ENCODE measurements at regions not wholly inside any gene's neighbourhood (a gene's known extent, or its start where the extent isn't known, plus 50 kb on each side); places are given as distances from the start of the nearest gene placed in this dataset.
"Not testable (repeated sequence)": the region's sequence is repeated elsewhere in the genome, so short reads cannot be mapped to it uniquely, and the experiment has no call there.

- Histone ChIP-seq H3K9me3 (ENCODE audit: control insufficient read depth, insufficient read depth, low read depth, low read length) (no peaks in the 10 kb centered on the region), H2AFZ (ENCODE audit: low read length) (no peak overlapping the region), H3K79me2 (ENCODE audit: control insufficient read depth, insufficient read depth, low read length) (no peaks in the 10 kb centered on the region), H3K4me3 (replicated peaks in 1 of 4; ENCODE audit: control extremely low read depth in 1 of 4, insufficient read depth in 1 of 4, low read depth in 3 of 4, low read length in 4 of 4) (no peak overlapping the region), H3K9ac (ENCODE audit: insufficient read depth, low read length) (no peak overlapping the region), H4K20me1 (ENCODE audit: control insufficient read depth, extremely low read depth, insufficient read depth, low read length) (no peaks in the 10 kb centered on the region), H3K27ac (ENCODE audit: insufficient read depth, low read length) (no peak overlapping the region), H3K4me2 (ENCODE audit: extremely low read depth, insufficient read depth, low read length) (no peak overlapping the region), H3K4me1 (ENCODE audit: control insufficient read depth, extremely low read depth, insufficient read depth, low read length) (no peaks in the 10 kb centered on the region), H3K27me3 (ENCODE audit: control insufficient read depth, insufficient read depth, low read length) (peaks cover 17% of the 10 kb centered on the region), H3K36me3 (ENCODE audit: control insufficient read depth, insufficient read depth, low read length) (no peaks in the 10 kb centered on the region)
- no peak for TF ChIP-seq CTCF (conservative IDR thresholded peaks at IDR 0.05 in 1 of 2, IDR thresholded peaks at IDR 0.05 in 1 of 2; ENCODE audit: low read depth in 1 of 2, low read length in 2 of 2)
- TF ChIP-seq EZH2 (IDR thresholded peaks at IDR 0.05; ENCODE audit: low read length, missing control alignments) = no peak
- DNase-seq (ENCODE audit: low read depth in 2 of 2) = no peak
These were observed 116.4 kb downstream of the BMS1 start for GRCh38 chr10:42899036-42899435.

- not testable (repeated sequence) for H3K27ac ChIP-seq (ENCODE audit: insufficient read depth, low read length); H4K20me1 ChIP-seq (ENCODE audit: control insufficient read depth, extremely low read depth, insufficient read depth, low read length); H3K4me2 ChIP-seq (ENCODE audit: extremely low read depth, insufficient read depth, low read length); H3K4me1 ChIP-seq (ENCODE audit: control insufficient read depth, extremely low read depth, insufficient read depth, low read length); DNase-seq (ENCODE audit: low read depth in 2 of 2); H3K36me3 ChIP-seq (ENCODE audit: control insufficient read depth, insufficient read depth, low read length); H2AFZ ChIP-seq (ENCODE audit: low read length); H3K9ac ChIP-seq (ENCODE audit: insufficient read depth, low read length); H3K4me3 ChIP-seq (replicated peaks in 1 of 4; ENCODE audit: control extremely low read depth in 1 of 4, insufficient read depth in 1 of 4, low read depth in 3 of 4, low read length in 4 of 4); H3K79me2 ChIP-seq (ENCODE audit: control insufficient read depth, insufficient read depth, low read length); H3K9me3 ChIP-seq (ENCODE audit: control insufficient read depth, insufficient read depth, low read depth, low read length)
- peaks cover 17% of the 10 kb centered on the region for H3K27me3 ChIP-seq (ENCODE audit: control insufficient read depth, insufficient read depth, low read length)
These were observed 117.8 kb downstream of the BMS1 start for GRCh38 chr10:42900346-42900745.

GRCh38 chr10:42911359-42911758 lies 128.8 kb downstream of the BMS1 start:
- Histone ChIP-seq H3K4me1 (ENCODE audit: control insufficient read depth, extremely low read depth, insufficient read depth, low read length) (no peaks in the 10 kb centered on the region), H2AFZ (ENCODE audit: low read length) (no peak overlapping the region), H3K27me3 (ENCODE audit: control insufficient read depth, insufficient read depth, low read length) (no peaks in the 10 kb centered on the region), H3K27ac (ENCODE audit: insufficient read depth, low read length) (no peak overlapping the region), H3K36me3 (ENCODE audit: control insufficient read depth, insufficient read depth, low read length) (no peaks in the 10 kb centered on the region), H4K20me1 (ENCODE audit: control insufficient read depth, extremely low read depth, insufficient read depth, low read length) (no peaks in the 10 kb centered on the region), H3K9ac (ENCODE audit: insufficient read depth, low read length) (no peak overlapping the region), H3K4me2 (ENCODE audit: extremely low read depth, insufficient read depth, low read length) (no peak overlapping the region), H3K9me3 (ENCODE audit: control insufficient read depth, insufficient read depth, low read depth, low read length) (no peaks in the 10 kb centered on the region), H3K79me2 (ENCODE audit: control insufficient read depth, insufficient read depth, low read length) (no peaks in the 10 kb centered on the region), H3K4me3 (replicated peaks in 1 of 4; ENCODE audit: control extremely low read depth in 1 of 4, insufficient read depth in 1 of 4, low read depth in 3 of 4, low read length in 4 of 4) (no peak overlapping the region)
- TF ChIP-seq EZH2 (IDR thresholded peaks at IDR 0.05; ENCODE audit: low read length, missing control alignments) (no peak), CTCF (conservative IDR thresholded peaks at IDR 0.05 in 1 of 2, IDR thresholded peaks at IDR 0.05 in 1 of 2; ENCODE audit: low read depth in 1 of 2, low read length in 2 of 2) (no peak)
- no peak for DNase-seq (ENCODE audit: low read depth in 2 of 2)
